GM12892 (cell line): ENCODE measurements at regions not wholly inside any gene's neighbourhood (a gene's known extent, or its start where the extent isn't known, plus 50 kb on each side); places are given as distances from the start of the nearest gene placed in this dataset.

Source experiments
- DNase-seq: peaks from one replicate; pipeline ENCODE4 v3.0.0; 2011; ENCODE audit not compliant: insufficient read length
- FAIRE-seq: peaks from 2 replicates; lab custom pipeline; 2011; peaks lifted over from hg19 to GRCh38; lab: Jason Lieb, UNC
- POLR2A ChIP-seq: IDR thresholded peaks from 2 replicates; pipeline ENCODE4 v1.6.1; 2011; ENCODE audit warnings: low read depth, low read length, control low read depth
- POLR2AphosphoS5 ChIP-seq: IDR thresholded peaks from 2 replicates; pipeline ENCODE4 v1.6.1; 2011; ENCODE audit warnings: low read depth, low read length, control low read depth
- TAF1 ChIP-seq: IDR thresholded peaks from 2 replicates; pipeline ENCODE4 v1.6.1; 2011; ENCODE audit warnings: low read depth, mild to moderate bottlenecking, control low read depth, low read length, borderline replicate concordance

GRCh38 chrX:85517994-85518718 is 138.7 kb upstream of the POF1B start:
- FAIRE-seq (no peak), DNase-seq (no peak)
- TF ChIP-seq POLR2A, result no peak
- TF ChIP-seq POLR2AphosphoS5, result no peak
- no peak for TF ChIP-seq TAF1

GRCh38 chrX:85516131-85516530 is 136.7 kb upstream of the POF1B start:
- FAIRE-seq, result no peak
- TF ChIP-seq POLR2A, result no peak
- no peak for TF ChIP-seq TAF1
- TF ChIP-seq POLR2AphosphoS5, result no peak
- DNase-seq, result no peak

DNA sequence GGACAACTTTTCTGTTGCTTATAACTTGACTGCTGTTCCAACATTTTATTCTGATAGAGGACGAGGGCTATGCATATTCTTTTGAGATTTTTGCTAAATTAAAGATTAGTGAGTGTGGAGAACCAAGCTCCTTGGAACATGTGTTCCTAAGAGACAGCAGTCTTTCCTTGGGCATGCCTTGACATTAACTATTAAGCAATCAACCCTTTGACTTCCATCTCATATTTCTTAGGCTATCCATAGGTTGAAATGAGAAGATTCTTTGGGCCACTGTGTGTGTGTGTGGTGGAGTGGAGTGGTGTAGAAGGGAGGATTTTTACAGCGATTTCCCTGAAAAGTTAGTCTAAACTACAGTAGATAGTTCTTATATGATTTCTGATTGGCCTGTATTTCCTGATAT is 127.4 kb upstream of the POF1B start:
- TF ChIP-seq POLR2AphosphoS5, result no peak
- TF ChIP-seq TAF1, result no peak
- TF ChIP-seq POLR2A, result no peak
- DNase-seq, result no peak
- no peak for FAIRE-seq

GRCh38 chrX:85505801-85506200 is 126.3 kb upstream of the POF1B start:
- no peak for FAIRE-seq
- TF ChIP-seq TAF1, result no peak
- TF ChIP-seq POLR2A, result no peak

DNA sequence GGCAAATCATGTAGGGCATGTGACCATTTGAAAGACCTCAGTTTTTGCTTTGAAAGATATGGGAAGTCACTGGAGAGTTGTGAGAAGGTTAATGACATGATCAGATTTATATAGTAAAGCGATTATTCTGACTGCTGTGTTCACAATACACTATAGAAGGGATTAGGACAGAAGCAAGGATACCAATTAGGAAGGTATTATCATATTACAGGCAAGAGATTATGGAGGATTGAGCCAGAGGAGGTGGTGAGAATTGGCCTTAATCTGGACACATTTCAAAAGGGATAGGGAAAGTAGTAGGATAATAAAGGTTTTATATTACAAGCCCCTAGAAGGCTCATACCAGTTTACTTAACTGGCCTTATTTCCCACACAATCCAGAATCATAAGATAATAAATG is 124.9 kb upstream of the POF1B start:
- no peak for TF ChIP-seq TAF1
- no peak for TF ChIP-seq POLR2A
- TF ChIP-seq POLR2AphosphoS5, result no peak
- DNase-seq (no peak), FAIRE-seq (no peak)

More at GRCh38 chrX:85505801-85506200, 126.3 kb upstream of the POF1B start:
- no peak for DNase-seq

GRCh38 chrX:85503258-85504158 is 124.0 kb upstream of the POF1B start:
- no peak for FAIRE-seq
- TF ChIP-seq TAF1, result no peak
- no peak for TF ChIP-seq POLR2A
- TF ChIP-seq POLR2AphosphoS5, result no peak
- DNase-seq, result no peak

- FAIRE-seq, result no peak
- TF ChIP-seq TAF1 (no peak), POLR2A (no peak), POLR2AphosphoS5 (no peak)
Observed at GRCh38 chrX:85501349-85501748, 121.9 kb upstream of the POF1B start.

DNA sequence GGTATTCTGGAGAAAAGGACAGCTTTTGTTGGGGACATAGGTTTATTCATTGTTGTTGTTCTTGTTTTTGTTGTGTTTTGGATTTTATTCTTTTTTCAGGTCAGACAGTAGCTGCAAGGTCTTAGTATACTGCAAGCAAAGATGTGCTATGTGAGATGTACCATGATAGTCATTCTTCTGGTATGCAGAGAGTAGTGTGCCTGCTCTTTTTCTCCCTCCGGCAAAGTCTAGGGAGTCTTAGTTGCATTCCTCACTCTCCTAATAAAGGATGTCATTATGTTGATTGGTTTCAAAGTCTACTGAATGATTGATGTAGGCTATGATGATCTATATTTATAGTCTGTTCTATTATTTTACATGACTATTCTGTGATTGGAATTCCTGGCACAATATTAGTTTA is 119.9 kb upstream of the POF1B start:
- no peak for DNase-seq
- FAIRE-seq, result no peak
- TF ChIP-seq POLR2A (no peak), POLR2AphosphoS5 (no peak), TAF1 (no peak)

More at GRCh38 chrX:85501349-85501748, 121.9 kb upstream of the POF1B start:
- DNase-seq, result no peak

- DNase-seq (no peak), FAIRE-seq (no peak)
- TF ChIP-seq POLR2A (no peak), POLR2AphosphoS5 (no peak), TAF1 (no peak)
Observed at GRCh38 chrX:85493821-85494220, 114.4 kb upstream of the POF1B start.

DNA sequence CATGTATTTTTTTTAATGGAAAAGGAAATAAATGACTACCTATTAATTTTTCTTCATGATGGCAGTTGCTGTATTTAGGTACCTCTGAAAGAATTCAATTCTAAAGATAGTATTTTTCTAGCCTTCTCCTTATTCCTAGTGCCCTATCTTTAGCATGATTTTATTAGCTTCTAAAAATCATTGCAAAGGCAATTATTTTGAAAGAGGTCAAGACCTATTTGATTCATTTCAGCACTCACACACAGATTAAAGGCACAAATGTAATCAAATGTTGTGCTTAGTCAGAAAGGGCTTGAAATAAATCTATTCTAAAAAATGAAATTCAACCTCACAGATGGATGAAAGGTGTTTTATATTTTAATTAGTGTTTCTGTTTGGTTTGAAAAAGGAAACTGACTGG is 74.8 kb upstream of the POF1B start:
- DNase-seq (no peak), FAIRE-seq (no peak)
- TF ChIP-seq POLR2A, result no peak
- TF ChIP-seq TAF1, result no peak
- TF ChIP-seq POLR2AphosphoS5, result no peak

DNA sequence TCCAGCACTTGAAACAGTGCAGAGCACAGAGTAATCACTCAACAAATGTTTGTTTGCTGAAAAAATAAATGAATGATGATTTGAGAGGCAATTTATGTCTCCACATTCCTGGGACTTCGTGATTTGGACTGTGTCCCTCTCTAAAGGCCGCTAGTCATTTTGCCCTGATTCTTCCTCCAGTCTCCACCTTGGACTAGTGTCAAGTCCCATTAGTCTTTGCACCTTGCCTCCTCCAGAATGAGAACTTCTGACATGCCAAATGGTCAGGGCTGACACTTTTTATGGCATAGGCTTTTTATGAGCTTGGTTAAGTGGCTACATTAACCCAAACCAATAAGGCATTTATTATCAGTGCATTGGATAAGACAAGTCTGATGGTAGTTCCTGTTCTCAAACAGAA is 65.1 kb upstream of the POF1B start:
- no peak for DNase-seq
- TF ChIP-seq POLR2A, result no peak
- no peak for TF ChIP-seq POLR2AphosphoS5
- no peak for TF ChIP-seq TAF1
- FAIRE-seq, result no peak
